Activated naive CD8-positive, alpha-beta T cell treated with anti-CD3 and anti-CD28 coated beads for 36 hours (primary cell): ENCODE measurements at regions not wholly inside any gene's neighbourhood (a gene's known extent, or its start where the extent isn't known, plus 50 kb on each side); places are given as distances from the start of the nearest gene placed in this dataset.

Experiments used
- DNase-seq: peaks from one replicate; pipeline ENCODE4 v3.0.0; 2021
- H3K27ac Mint-ChIP-seq: one replicate; pipeline ENCODE4 v1.8.0; 2022; ENCODE audit warnings: mild to moderate bottlenecking, moderate library complexity, mixed read lengths
- H3K27me3 Mint-ChIP-seq: one replicate; pipeline ENCODE4 v1.8.0; 2022; ENCODE audit warnings: mild to moderate bottlenecking, mixed read lengths
- H3K36me3 Mint-ChIP-seq: one replicate; pipeline ENCODE4 v1.8.0; 2021; ENCODE audit warnings: mild to moderate bottlenecking, mixed read lengths
- H3K4me1 Mint-ChIP-seq: one replicate; pipeline ENCODE4 v1.8.0; 2021; ENCODE audit warnings: mixed read lengths
- H3K4me3 Mint-ChIP-seq: one replicate; pipeline ENCODE4 v1.8.0; 2022; ENCODE audit warnings: mild to moderate bottlenecking, moderate library complexity, mixed read lengths
- H3K9me3 Mint-ChIP-seq: one replicate; pipeline ENCODE4 v1.8.0; 2022; ENCODE audit warnings: mixed read lengths

GRCh38 chr13:80798576-80799133 is 457.7 kb upstream of the SPRY2 start:
- Mint-ChIP-seq H3K27me3 (no peaks in the 10 kb centered on the region), H3K27ac (no peak overlapping the region), H3K9me3 (peaks cover 3% of the 10 kb centered on the region), H3K36me3 (no peaks in the 10 kb centered on the region), H3K4me1 (no peaks in the 10 kb centered on the region), H3K4me3 (no peak overlapping the region)
- DNase-seq: no peak

GRCh38 chr13:80787604-80788003 is 446.7 kb upstream of the SPRY2 start:
- H3K4me3 Mint-ChIP-seq: no peak overlapping the region
- no peak for DNase-seq
- no peaks in the 10 kb centered on the region for H3K27me3 Mint-ChIP-seq
- H3K36me3 Mint-ChIP-seq: no peaks in the 10 kb centered on the region
- H3K27ac Mint-ChIP-seq: no peak overlapping the region
- no peaks in the 10 kb centered on the region for H3K4me1 Mint-ChIP-seq
- H3K9me3 Mint-ChIP-seq: peaks cover 3% of the 10 kb centered on the region

GRCh38 chr13:80783926-80784565 is 443.1 kb upstream of the SPRY2 start:
- Mint-ChIP-seq H3K27me3 (no peaks in the 10 kb centered on the region), H3K36me3 (no peaks in the 10 kb centered on the region), H3K4me1 (no peaks in the 10 kb centered on the region), H3K4me3 (no peak overlapping the region), H3K9me3 (no peaks in the 10 kb centered on the region), H3K27ac (no peak overlapping the region)
- no peak for DNase-seq

GRCh38 chr13:80782441-80782840 is 441.5 kb upstream of the SPRY2 start:
- Mint-ChIP-seq H3K27me3 (no peaks in the 10 kb centered on the region), H3K36me3 (no peaks in the 10 kb centered on the region), H3K4me3 (no peak overlapping the region), H3K9me3 (no peaks in the 10 kb centered on the region), H3K27ac (no peak overlapping the region), H3K4me1 (no peaks in the 10 kb centered on the region)
- DNase-seq: no peak

GRCh38 chr13:80778297-80778696 is 437.4 kb upstream of the SPRY2 start:
- H3K27ac Mint-ChIP-seq: no peak overlapping the region
- H3K4me1 Mint-ChIP-seq: no peaks in the 10 kb centered on the region
- H3K36me3 Mint-ChIP-seq: no peaks in the 10 kb centered on the region
- H3K9me3 Mint-ChIP-seq: peaks cover 7% of the 10 kb centered on the region
- no peak for DNase-seq
- H3K4me3 Mint-ChIP-seq: no peak overlapping the region
- no peaks in the 10 kb centered on the region for H3K27me3 Mint-ChIP-seq

GRCh38 chr13:80757694-80758093 is 416.8 kb upstream of the SPRY2 start:
- H3K9me3 Mint-ChIP-seq: peaks cover 3% of the 10 kb centered on the region
- H3K4me1 Mint-ChIP-seq: no peaks in the 10 kb centered on the region
- no peak overlapping the region for H3K4me3 Mint-ChIP-seq
- H3K36me3 Mint-ChIP-seq: no peaks in the 10 kb centered on the region
- no peak for DNase-seq
- no peak overlapping the region for H3K27ac Mint-ChIP-seq
- H3K27me3 Mint-ChIP-seq: no peaks in the 10 kb centered on the region

GRCh38 chr13:80755910-80756309 is 415.0 kb upstream of the SPRY2 start:
- Mint-ChIP-seq H3K4me1 (no peaks in the 10 kb centered on the region), H3K36me3 (no peaks in the 10 kb centered on the region), H3K4me3 (no peak overlapping the region), H3K9me3 (peaks cover 3% of the 10 kb centered on the region), H3K27ac (no peak overlapping the region), H3K27me3 (no peaks in the 10 kb centered on the region)
- DNase-seq: no peak

- DNase-seq: no peak
- Mint-ChIP-seq H3K27me3 (no peaks in the 10 kb centered on the region), H3K27ac (no peak overlapping the region), H3K36me3 (no peaks in the 10 kb centered on the region), H3K9me3 (peaks cover 1% of the 10 kb centered on the region), H3K4me3 (no peak overlapping the region), H3K4me1 (no peaks in the 10 kb centered on the region)
Measured at GRCh38 chr13:80754441-80754840, 413.5 kb upstream of the SPRY2 start.

GRCh38 chr13:80753866-80754265 is 412.9 kb upstream of the SPRY2 start:
- Mint-ChIP-seq H3K27ac (no peak overlapping the region), H3K4me1 (no peaks in the 10 kb centered on the region), H3K36me3 (no peaks in the 10 kb centered on the region), H3K4me3 (no peak overlapping the region), H3K9me3 (peaks cover 1% of the 10 kb centered on the region), H3K27me3 (no peaks in the 10 kb centered on the region)
- DNase-seq: no peak

GRCh38 chr13:80751854-80752253 is 410.9 kb upstream of the SPRY2 start:
- H3K9me3 Mint-ChIP-seq: peaks cover 1% of the 10 kb centered on the region
- H3K4me3 Mint-ChIP-seq: no peak overlapping the region
- no peak for DNase-seq
- H3K27ac Mint-ChIP-seq: no peak overlapping the region
- no peaks in the 10 kb centered on the region for H3K27me3 Mint-ChIP-seq
- H3K36me3 Mint-ChIP-seq: no peaks in the 10 kb centered on the region
- H3K4me1 Mint-ChIP-seq: no peaks in the 10 kb centered on the region

- no peaks in the 10 kb centered on the region for H3K36me3 Mint-ChIP-seq
- peaks cover 2% of the 10 kb centered on the region for H3K9me3 Mint-ChIP-seq
- no peaks in the 10 kb centered on the region for H3K27me3 Mint-ChIP-seq
- DNase-seq: no peak
- H3K27ac Mint-ChIP-seq: no peak overlapping the region
- H3K4me3 Mint-ChIP-seq: no peak overlapping the region
- no peaks in the 10 kb centered on the region for H3K4me1 Mint-ChIP-seq
Measured at GRCh38 chr13:80744147-80744914, 403.4 kb upstream of the SPRY2 start.

- H3K27me3 Mint-ChIP-seq: no peaks in the 10 kb centered on the region
- H3K4me3 Mint-ChIP-seq: no peak overlapping the region
- H3K36me3 Mint-ChIP-seq: no peaks in the 10 kb centered on the region
- no peak for DNase-seq
- peaks cover 2% of the 10 kb centered on the region for H3K9me3 Mint-ChIP-seq
- H3K4me1 Mint-ChIP-seq: no peaks in the 10 kb centered on the region
- H3K27ac Mint-ChIP-seq: no peak overlapping the region
Measured at GRCh38 chr13:80742033-80742432, 401.1 kb upstream of the SPRY2 start.

GRCh38 chr13:80740071-80740470 is 399.1 kb upstream of the SPRY2 start:
- no peaks in the 10 kb centered on the region for H3K36me3 Mint-ChIP-seq
- no peaks in the 10 kb centered on the region for H3K9me3 Mint-ChIP-seq
- DNase-seq: no peak
- H3K4me1 Mint-ChIP-seq: no peaks in the 10 kb centered on the region
- no peak overlapping the region for H3K27ac Mint-ChIP-seq
- no peak overlapping the region for H3K4me3 Mint-ChIP-seq
- H3K27me3 Mint-ChIP-seq: no peaks in the 10 kb centered on the region

- DNase-seq: no peak
- Mint-ChIP-seq H3K27me3 (no peaks in the 10 kb centered on the region), H3K4me1 (no peaks in the 10 kb centered on the region), H3K4me3 (no peak overlapping the region), H3K9me3 (no peaks in the 10 kb centered on the region), H3K27ac (no peak overlapping the region), H3K36me3 (no peaks in the 10 kb centered on the region)
Measured at GRCh38 chr13:80737513-80737912, 396.6 kb upstream of the SPRY2 start.

- Mint-ChIP-seq H3K4me1 (no peaks in the 10 kb centered on the region), H3K4me3 (no peak overlapping the region), H3K27ac (no peak overlapping the region), H3K9me3 (peaks cover 2% of the 10 kb centered on the region), H3K27me3 (no peaks in the 10 kb centered on the region), H3K36me3 (no peaks in the 10 kb centered on the region)
- DNase-seq: no peak
Measured at GRCh38 chr13:80727321-80727975, 386.5 kb upstream of the SPRY2 start.
